Jurkat, Clone E6-1 (cell line): ENCODE measurements at regions not wholly inside any gene's neighbourhood (a gene's known extent, or its start where the extent isn't known, plus 50 kb on each side); places are given as distances from the start of the nearest gene placed in this dataset.

Source experiments
- DNase-seq: peaks from one replicate; pipeline ENCODE4 v3.0.0-alpha.2; 2011; ENCODE audit warnings: low read depth, low spot score
- H3K4me3 ChIP-seq: 2 replicates; pipeline ENCODE4 v1.5.1; 2011; ENCODE audit warnings: mild to moderate bottlenecking, low read length, control low read depth, moderate library complexity

DNA sequence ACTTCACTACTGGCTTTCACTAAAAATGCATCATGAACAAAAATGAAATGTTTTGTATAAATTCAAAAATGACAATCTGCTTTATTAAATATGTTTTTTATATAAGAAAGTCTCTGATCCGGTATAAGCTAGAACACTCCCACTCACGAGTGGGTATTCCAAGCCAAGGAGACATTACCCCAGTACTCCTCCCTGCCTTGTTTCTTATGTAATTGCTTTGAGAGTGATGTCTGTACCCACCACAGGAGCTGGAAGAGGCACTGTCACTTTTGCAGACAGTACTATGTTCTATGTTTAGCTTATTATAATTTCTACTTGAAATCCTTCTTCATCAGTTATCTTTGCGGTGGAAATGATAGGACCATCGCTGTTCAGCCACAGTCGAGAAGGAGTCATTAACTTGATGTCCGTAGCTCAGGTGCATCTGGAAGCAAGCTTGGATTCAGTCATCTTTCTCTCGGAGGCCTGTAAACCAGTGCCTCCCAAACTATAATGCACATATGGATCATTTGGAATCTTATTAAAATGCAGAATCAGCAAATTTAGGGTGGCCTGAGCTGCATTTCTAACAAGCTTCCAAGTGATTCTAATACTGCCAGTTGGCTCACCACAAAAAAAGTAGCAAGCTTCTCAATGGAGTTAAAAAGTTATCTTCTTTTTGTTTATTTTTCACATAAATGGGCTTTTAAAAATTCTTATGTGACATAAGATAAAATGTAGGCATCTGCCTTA lies 396.4 kb downstream of the GRIA2 start:
- DNase-seq: no peak
- no peak overlapping the region for H3K4me3 ChIP-seq

- H3K4me3 ChIP-seq: no peak overlapping the region
- DNase-seq: no peak
Observed at GRCh38 chr4:157607996-157608395, 387.5 kb downstream of the GRIA2 start.

- no peak overlapping the region for H3K4me3 ChIP-seq
- DNase-seq: no peak
Observed at GRCh38 chr4:157600583-157600982, 380.1 kb downstream of the GRIA2 start.

- no peak for DNase-seq
- no peak overlapping the region for H3K4me3 ChIP-seq
Observed at GRCh38 chr4:157591245-157591644, 370.7 kb downstream of the GRIA2 start.

- DNase-seq: no peak
Observed at GRCh38 chr4:157590679-157591078, 370.2 kb downstream of the GRIA2 start.

DNA sequence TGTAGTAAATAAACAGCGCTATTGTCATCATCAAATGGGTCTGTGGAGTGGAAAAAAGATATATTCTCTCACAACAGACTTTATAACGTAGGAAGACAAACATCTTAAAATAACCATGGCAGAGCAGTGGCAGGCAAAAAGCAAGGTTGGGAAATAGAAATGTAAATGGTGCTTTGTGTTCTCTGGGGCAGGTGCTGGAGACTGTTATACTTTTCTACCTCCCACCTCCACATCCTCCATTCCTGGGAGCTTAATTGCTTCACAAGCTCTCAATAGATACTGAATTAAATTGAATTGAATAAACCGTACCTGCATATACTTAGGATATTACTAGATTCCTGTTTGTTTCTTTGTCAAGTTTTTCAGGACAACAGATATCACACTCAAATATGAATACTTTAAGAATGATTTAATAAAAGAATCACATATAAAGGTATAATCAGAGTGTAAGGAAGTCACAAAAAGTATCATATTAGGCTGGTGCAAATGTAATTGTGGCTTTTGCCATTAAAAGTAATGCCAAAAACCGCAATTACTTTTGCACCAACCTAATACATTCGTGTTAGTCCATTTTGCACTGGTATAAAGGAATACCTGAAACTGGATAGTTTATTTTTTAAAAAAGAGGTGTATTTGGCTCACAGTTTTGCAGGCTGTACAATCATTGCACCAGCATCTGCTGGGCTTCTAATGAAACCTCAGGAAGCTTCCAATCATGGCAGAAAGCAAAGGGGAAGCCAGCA lies 367.3 kb downstream of the GRIA2 start:
- H3K4me3 ChIP-seq: no peak overlapping the region
- no peak for DNase-seq

More at GRCh38 chr4:157590679-157591078, 370.2 kb downstream of the GRIA2 start:
- no peak overlapping the region for H3K4me3 ChIP-seq

- H3K4me3 ChIP-seq: no peak overlapping the region
- DNase-seq: no peak
Observed at GRCh38 chr4:157582141-157582540, 361.6 kb downstream of the GRIA2 start.

DNA sequence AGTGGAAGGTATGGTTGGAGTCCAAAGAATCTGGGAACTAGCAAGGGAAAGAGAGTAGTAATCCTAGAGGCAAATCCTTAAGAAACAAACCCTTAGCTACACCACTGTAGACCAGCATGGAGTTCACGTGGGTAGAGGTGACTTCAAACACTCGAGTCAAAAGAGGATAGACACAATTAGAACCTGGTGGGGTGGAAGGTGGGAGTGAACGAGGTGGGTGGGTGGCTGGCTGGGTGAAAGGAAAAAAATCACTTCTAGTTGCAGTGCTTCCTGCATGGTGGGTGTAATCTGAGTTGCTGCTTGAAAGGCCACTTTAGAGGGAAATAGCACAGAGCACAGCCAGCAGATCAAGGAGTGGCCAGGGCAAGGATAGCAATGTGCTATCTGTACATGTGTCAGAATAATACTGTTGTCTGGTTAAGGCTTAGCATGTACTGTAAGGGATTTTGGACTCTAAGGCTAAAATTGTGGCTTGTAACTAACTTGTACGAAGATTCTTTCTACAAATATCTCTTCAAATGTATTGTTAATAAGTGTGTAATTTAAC lies 356.2 kb downstream of the GRIA2 start:
- H3K4me3 ChIP-seq: no peak overlapping the region
- DNase-seq: no peak

GRCh38 chr4:157575339-157575738 lies 354.8 kb downstream of the GRIA2 start:
- no peak overlapping the region for H3K4me3 ChIP-seq
- no peak for DNase-seq

DNA sequence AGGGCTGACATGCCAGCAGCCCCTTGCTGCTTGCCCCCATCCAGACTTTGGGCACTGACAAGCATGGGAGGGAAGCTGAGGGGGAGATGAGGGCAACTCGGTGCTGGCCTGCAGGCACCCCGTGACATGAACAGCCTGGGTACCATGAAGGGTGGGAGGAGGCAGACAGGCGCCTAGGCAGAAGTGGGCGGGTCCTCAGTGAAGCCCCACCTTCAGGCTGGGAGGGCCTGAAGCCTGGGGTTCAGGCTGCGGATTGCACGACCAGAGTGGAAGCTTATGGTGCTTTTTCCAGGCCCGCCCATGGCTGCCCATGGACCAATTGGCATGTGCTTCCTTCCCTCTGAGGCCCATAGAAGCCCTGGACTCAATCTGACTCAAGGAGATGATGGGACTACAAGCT lies 354.1 kb downstream of the GRIA2 start:
- no peak overlapping the region for H3K4me3 ChIP-seq
- no peak for DNase-seq

GRCh38 chr4:157572951-157573350 lies 352.4 kb downstream of the GRIA2 start:
- DNase-seq: no peak
- H3K4me3 ChIP-seq: no peak overlapping the region

DNA sequence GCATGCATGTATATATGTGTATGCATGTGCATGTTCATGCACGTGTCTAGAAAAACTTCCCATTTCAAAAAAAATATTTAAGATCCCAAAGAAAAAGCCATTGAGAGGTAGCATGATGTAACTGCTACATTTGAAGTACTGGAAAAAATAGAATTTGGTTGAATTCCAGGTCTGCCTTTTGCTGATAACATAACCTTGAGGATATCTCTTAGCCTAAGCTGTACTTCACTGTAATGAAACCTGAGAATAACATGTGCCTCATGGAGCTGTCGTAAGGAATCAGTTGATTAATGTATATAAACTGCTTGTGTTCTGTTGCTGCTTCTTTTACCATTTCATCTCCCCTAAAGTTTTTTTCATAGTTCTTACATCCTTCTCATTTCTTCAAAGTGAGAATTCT lies 351.8 kb downstream of the GRIA2 start:
- no peak for DNase-seq
- H3K4me3 ChIP-seq: no peak overlapping the region

DNA sequence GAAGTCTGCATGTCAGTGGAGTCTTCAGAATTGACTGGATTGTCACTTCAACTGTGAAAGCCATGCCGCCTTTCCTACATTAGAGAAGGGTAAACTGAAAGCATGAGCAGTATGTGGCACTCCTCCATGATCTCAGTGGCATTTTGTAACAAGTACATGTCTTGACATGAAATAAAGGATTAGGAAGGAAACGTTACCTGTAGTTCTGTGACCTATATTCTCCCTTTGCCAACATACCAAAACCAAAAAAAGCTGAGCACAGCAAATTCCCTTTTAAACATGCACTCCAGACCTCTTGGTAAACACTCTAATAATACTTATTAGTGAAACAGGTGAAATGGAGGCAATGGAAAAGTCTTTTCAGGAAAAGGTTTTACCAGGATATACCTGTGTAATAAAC lies 344.2 kb downstream of the GRIA2 start:
- DNase-seq: no peak
- H3K4me3 ChIP-seq: no peak overlapping the region

DNA sequence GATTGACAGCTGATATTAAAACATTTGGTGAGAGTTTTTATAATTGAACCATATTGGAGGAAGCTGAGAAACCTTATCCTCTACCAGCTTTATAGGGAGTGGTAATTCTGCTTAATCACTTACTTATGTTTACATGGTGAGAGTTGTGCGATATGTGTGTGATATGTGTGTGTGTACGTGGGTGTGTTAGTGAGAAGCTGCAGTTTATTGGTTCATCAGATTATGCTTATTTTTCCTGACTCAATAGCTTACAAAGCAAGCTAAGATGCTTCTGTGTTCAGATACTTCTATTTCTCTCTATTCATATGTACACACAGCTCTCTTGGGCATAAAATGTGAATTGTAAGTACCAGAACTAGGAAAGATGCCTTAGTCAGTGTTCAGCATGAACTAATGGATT lies 343.7 kb downstream of the GRIA2 start:
- DNase-seq: no peak
- no peak overlapping the region for H3K4me3 ChIP-seq

GRCh38 chr4:157558016-157558415 lies 337.5 kb downstream of the GRIA2 start:
- DNase-seq: no peak

GRCh38 chr4:157550028-157550427 lies 329.5 kb downstream of the GRIA2 start:
- no peak overlapping the region for H3K4me3 ChIP-seq

More at GRCh38 chr4:157558016-157558415, 337.5 kb downstream of the GRIA2 start:
- H3K4me3 ChIP-seq: no peak overlapping the region

DNA sequence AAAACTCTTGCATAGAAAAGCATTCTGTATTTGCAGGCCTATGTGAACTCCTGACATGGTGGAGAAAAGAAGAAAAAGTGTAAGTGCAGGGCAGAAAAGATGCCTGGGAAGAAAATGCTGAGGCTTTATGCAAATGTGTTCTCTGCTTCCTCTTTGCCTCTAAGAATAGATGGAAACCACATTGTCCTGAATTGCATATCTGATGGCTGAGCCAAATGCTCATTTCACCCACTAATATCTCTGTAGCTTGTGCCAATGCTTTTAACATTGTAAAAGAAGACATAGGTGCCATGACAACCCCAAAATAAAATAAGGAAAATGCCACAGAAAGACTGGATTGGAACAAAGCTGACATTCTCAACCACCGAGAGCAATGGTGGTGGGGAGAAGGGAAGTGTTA lies 307.4 kb downstream of the GRIA2 start:
- no peak overlapping the region for H3K4me3 ChIP-seq
- no peak for DNase-seq

More at GRCh38 chr4:157550028-157550427, 329.5 kb downstream of the GRIA2 start:
- no peak for DNase-seq

- DNase-seq: no peak
Observed at GRCh38 chr4:157521906-157522305, 301.4 kb downstream of the GRIA2 start.

GRCh38 chr4:157514711-157515110 lies 294.2 kb downstream of the GRIA2 start:
- H3K4me3 ChIP-seq: no peak overlapping the region
- peak; percentile 1 for DNase-seq

More at GRCh38 chr4:157521906-157522305, 301.4 kb downstream of the GRIA2 start:
- H3K4me3 ChIP-seq: no peak overlapping the region

DNA sequence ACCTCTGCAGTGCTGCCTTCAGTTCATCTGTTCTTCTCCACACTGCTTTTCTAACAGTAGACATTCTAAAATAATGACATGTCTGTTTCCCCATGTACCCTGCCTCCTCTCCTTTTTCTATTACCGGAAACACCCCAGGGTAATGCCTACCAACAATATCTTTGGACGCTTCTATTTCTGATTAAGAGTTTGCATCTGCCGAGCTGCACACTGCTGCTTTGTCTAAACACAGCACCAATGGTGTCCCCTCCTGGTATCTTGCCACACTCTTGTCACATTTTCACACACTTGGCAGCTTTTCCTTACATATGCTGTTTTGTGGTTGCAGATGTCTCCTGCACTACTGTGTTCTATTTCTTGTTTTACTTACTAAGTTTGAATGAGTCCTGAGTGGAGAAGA lies 288.8 kb downstream of the GRIA2 start:
- no peak for DNase-seq
- H3K4me3 ChIP-seq: no peak overlapping the region
